ENCODE measurements at regions not wholly inside any gene's neighbourhood (a gene's known extent, or its start where the extent isn't known, plus 50 kb on each side); places are given as distances from the start of the nearest gene placed in this dataset.

- TF ChIP-seq ZNF396 (CRISPR knock-in tag; IDR thresholded peaks at IDR 0.05; ENCODE audit: borderline replicate concordance): no peak
- TF ChIP-seq AFF4 (CRISPR knock-in tag; IDR thresholded peaks at IDR 0.05; ENCODE audit: borderline replicate concordance): no peak
- no peak for TF ChIP-seq IRF1 (CRISPR knock-in tag; IDR thresholded peaks at IDR 0.05)
Measured at GRCh38 chr5:57111993-57112392, 61.9 kb upstream of the GPBP1 start (continued).

- H3K4me1 Mint-ChIP-seq: no peaks in the 10 kb centered on the region
- H3K27me3 Mint-ChIP-seq (ENCODE audit: low read depth): no peaks in the 10 kb centered on the region; the same call in 1 of the 2 replicates
- H3K9me3 Mint-ChIP-seq: no peaks in the 10 kb centered on the region
- no peak overlapping the region for H3K4me3 Mint-ChIP-seq
- DNase-seq (ENCODE audit: low spot score) (no peak), ATAC-seq (no peak)
- H3K36me3 Mint-ChIP-seq: no peaks in the 10 kb centered on the region
- CTCF ChIA-PET: no interaction called here
- no peak overlapping the region for H3K27ac Mint-ChIP-seq
- POLR2A ChIA-PET: no interaction called here
- TF ChIP-seq ZNF532 (CRISPR knock-in tag; IDR thresholded peaks at IDR 0.05; ENCODE audit: borderline replicate concordance): no peak
- TF ChIP-seq JAZF1 (CRISPR knock-in tag; IDR thresholded peaks at IDR 0.05): no peak
- no peak for TF ChIP-seq STAT6 (CRISPR knock-in tag; conservative IDR thresholded peaks at IDR 0.05; ENCODE audit: low read depth)
- no peak for TF ChIP-seq RELA (CRISPR knock-in tag; IDR thresholded peaks at IDR 0.05; ENCODE audit: borderline replicate concordance)
- no peak for TF ChIP-seq HMGA2 (CRISPR knock-in tag; IDR thresholded peaks at IDR 0.05)
- no peak for TF ChIP-seq FOXJ3 (CRISPR knock-in tag; IDR thresholded peaks at IDR 0.05; ENCODE audit: borderline replicate concordance)
- TF ChIP-seq ATF2 (CRISPR knock-in tag; IDR thresholded peaks at IDR 0.05; ENCODE audit: borderline replicate concordance, low read depth): no peak
- no peak for TF ChIP-seq ZNF423 (CRISPR knock-in tag; IDR thresholded peaks at IDR 0.05)
- TF ChIP-seq GTF2I (CRISPR knock-in tag; conservative IDR thresholded peaks at IDR 0.05): no peak
- TF ChIP-seq NR1H2 (CRISPR knock-in tag; IDR thresholded peaks at IDR 0.05): no peak
- TF ChIP-seq ZNF512 (CRISPR knock-in tag; IDR thresholded peaks at IDR 0.05; ENCODE audit: borderline replicate concordance): no peak
- no peak for TF ChIP-seq ATF6 (CRISPR knock-in tag; IDR thresholded peaks at IDR 0.05)
- TF ChIP-seq ZNF416 (CRISPR knock-in tag; IDR thresholded peaks at IDR 0.05): no peak
- TF ChIP-seq ATF1 (CRISPR knock-in tag; IDR thresholded peaks at IDR 0.05): no peak
- no peak for TF ChIP-seq E2F4 (CRISPR knock-in tag; IDR thresholded peaks at IDR 0.05; ENCODE audit: borderline replicate concordance, low read depth)
Measured at GRCh38 chr5:57113481-57113880, 60.4 kb upstream of the GPBP1 start.

All from WTC11 (cell line).